H1 (cell line): ENCODE measurements at regions not wholly inside any gene's neighbourhood (a gene's known extent, or its start where the extent isn't known, plus 50 kb on each side); places are given as distances from the start of the nearest gene placed in this dataset.

ENCODE experiments used
- CHD2 ChIP-seq: IDR thresholded peaks from 2 replicates; pipeline ENCODE4 v1.6.1; 2012; ENCODE audit warnings: low read length, improper control_type of control experiment
- CTCF ChIP-seq, 3 experiments: IDR thresholded peaks; 1 replicate in 2 of 3; 2 replicates in 1 of 3; pipeline versions ENCODE4 v1.5.1 to v1.6.1; 2011; ENCODE audit warnings: low read length in 3 of 3, mild to moderate bottlenecking in 3 of 3, inconsistent platforms in 2 of 3, low read depth in 1 of 3, moderate library complexity in 1 of 3; ENCODE audit not compliant: insufficient read depth in 1 of 3; ENCODE audit errors: control extremely low read depth in 1 of 3
- EGR1 ChIP-seq: IDR thresholded peaks from 2 replicates; pipeline ENCODE4 v1.6.1; 2011; ENCODE audit warnings: low read depth, low read length, borderline replicate concordance
- EP300 ChIP-seq, 2 experiments: IDR thresholded peaks; 1 replicate in 1 of 2; 2 replicates in 1 of 2; pipeline ENCODE4 v1.6.1; 2011 to 2012; ENCODE audit warnings: low read depth in 2 of 2, low read length in 2 of 2, mild to moderate bottlenecking in 2 of 2, borderline replicate concordance in 1 of 2, inconsistent platforms in 1 of 2, moderate library complexity in 1 of 2
- FOSL1 ChIP-seq: IDR thresholded peaks from 2 replicates; pipeline ENCODE4 v1.6.1; 2011; ENCODE audit warnings: mild to moderate bottlenecking, low read depth, low read length, moderate library complexity; ENCODE audit not compliant: insufficient read depth
- HDAC2 ChIP-seq, 2 experiments: fragments of 300-600 bp in 1 of 2; sonication (generic) in 1 of 2; IDR thresholded peaks; 2 replicates each; pipeline ENCODE4 v1.6.1; 2011 to 2012; ENCODE audit warnings: low read depth in 2 of 2, low read length in 2 of 2, mild to moderate bottlenecking in 2 of 2, moderate library complexity in 2 of 2, borderline replicate concordance in 1 of 2, inconsistent platforms in 1 of 2
- POU5F1 ChIP-seq: IDR thresholded peaks from 2 replicates; pipeline ENCODE4 v1.6.1; 2011; ENCODE audit warnings: low read depth, mild to moderate bottlenecking, low read length, moderate library complexity
- SIX5 ChIP-seq: IDR thresholded peaks from 2 replicates; pipeline ENCODE4 v1.6.1; 2011; ENCODE audit warnings: mild to moderate bottlenecking, low read depth, low read length

- TF ChIP-seq EP300 (IDR thresholded peaks at IDR 0.05; ENCODE audit: borderline replicate concordance in 1 of 2, low read depth in 2 of 2, low read length in 2 of 2) (no peak), EGR1 (no peak), POU5F1 (no peak), CTCF (IDR thresholded peaks at IDR 0.05; ENCODE audit: control extremely low read depth in 1 of 3, insufficient read depth in 1 of 3, low read depth in 1 of 3, low read length in 3 of 3) (no peak), CHD2 (no peak), FOSL1 (no peak), HDAC2 (IDR thresholded peaks at IDR 0.05; ENCODE audit: borderline replicate concordance in 1 of 2, low read depth in 2 of 2, low read length in 2 of 2) (no peak), SIX5 (no peak)
Observed at GRCh38 chr10:118412932-118413331, 70.8 kb upstream of the FAM204A start (continued).
